Chondrocyte (in vitro differentiated cells): ENCODE measurements at regions not wholly inside any gene's neighbourhood (a gene's known extent, or its start where the extent isn't known, plus 50 kb on each side); places are given as distances from the start of the nearest gene placed in this dataset.
A peak's percentile ranks its signal among the peaks of the same experiment; 100 is the strongest.

Experiments used
- DNase-seq: peaks from one replicate; pipeline ENCODE4 v3.0.0; 2021; ENCODE audit warnings: mixed read lengths, low spot score
- H3K27ac Mint-ChIP-seq: one replicate; pipeline ENCODE4 v1.8.0; 2021; ENCODE audit warnings: mild to moderate bottlenecking, moderate library complexity, mixed read lengths; ENCODE audit not compliant: unreplicated experiment
- H3K27me3 Mint-ChIP-seq: 2 replicates; pipeline ENCODE4 v1.8.0; 2021; ENCODE audit warnings: low read depth, mixed read lengths
- H3K36me3 Mint-ChIP-seq: 2 replicates; pipeline ENCODE4 v1.8.0; 2021; ENCODE audit warnings: low read depth, mixed read lengths
- H3K4me1 Mint-ChIP-seq: 2 replicates; pipeline ENCODE4 v1.8.0; 2021; ENCODE audit warnings: low read depth, mild to moderate bottlenecking, mixed read lengths
- H3K4me3 Mint-ChIP-seq: one replicate; pipeline ENCODE4 v1.8.0; 2021; ENCODE audit warnings: mild to moderate bottlenecking, moderate library complexity, mixed read lengths; ENCODE audit not compliant: unreplicated experiment
- H3K9me3 Mint-ChIP-seq: 2 replicates; pipeline ENCODE4 v1.8.0; 2021; ENCODE audit warnings: low read depth, mixed read lengths
- TF ChIP-seq, protein P1 (sequence below): fragments of 200-600 bp; sonication (generic); IDR thresholded peaks from 2 replicates; pipeline ENCODE4 v1.5.0; 2021; ENCODE audit warnings: antibody characterized with exemption, mild to moderate bottlenecking, moderate library complexity

DNA sequence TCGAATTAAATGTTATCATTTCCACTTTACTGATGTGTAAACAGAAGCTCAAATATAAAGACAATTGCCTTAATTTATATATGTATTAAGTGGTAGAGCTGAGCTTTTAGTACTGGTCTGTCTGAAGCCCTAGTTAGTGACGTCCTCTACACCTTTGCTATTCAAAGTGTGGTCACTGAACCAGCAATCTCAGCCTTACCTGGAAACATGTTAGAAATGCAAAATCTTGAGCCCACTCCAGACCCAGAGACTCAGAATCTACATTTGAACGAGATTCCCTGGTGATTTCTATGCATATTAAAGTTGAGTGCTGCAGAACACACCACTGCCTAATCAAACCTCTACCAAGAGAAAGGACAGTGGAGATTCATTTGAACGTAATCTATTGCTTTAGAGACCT, 88.3 kb upstream of the MPDZ start:
- no peak for DNase-seq
- Mint-ChIP-seq H3K36me3 (no peaks in the 10 kb centered on the region), H3K9me3 (peaks cover 3% of the 10 kb centered on the region), H3K4me1 (peaks cover 16% of the 10 kb centered on the region), H3K4me3 (no peak overlapping the region), H3K27me3 (no peaks in the 10 kb centered on the region), H3K27ac (no peak overlapping the region)
- TF ChIP-seq, protein P1, sequence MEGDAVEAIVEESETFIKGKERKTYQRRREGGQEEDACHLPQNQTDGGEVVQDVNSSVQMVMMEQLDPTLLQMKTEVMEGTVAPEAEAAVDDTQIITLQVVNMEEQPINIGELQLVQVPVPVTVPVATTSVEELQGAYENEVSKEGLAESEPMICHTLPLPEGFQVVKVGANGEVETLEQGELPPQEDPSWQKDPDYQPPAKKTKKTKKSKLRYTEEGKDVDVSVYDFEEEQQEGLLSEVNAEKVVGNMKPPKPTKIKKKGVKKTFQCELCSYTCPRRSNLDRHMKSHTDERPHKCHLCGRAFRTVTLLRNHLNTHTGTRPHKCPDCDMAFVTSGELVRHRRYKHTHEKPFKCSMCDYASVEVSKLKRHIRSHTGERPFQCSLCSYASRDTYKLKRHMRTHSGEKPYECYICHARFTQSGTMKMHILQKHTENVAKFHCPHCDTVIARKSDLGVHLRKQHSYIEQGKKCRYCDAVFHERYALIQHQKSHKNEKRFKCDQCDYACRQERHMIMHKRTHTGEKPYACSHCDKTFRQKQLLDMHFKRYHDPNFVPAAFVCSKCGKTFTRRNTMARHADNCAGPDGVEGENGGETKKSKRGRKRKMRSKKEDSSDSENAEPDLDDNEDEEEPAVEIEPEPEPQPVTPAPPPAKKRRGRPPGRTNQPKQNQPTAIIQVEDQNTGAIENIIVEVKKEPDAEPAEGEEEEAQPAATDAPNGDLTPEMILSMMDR, result no peak

GRCh38 chr9:13364271-13365000, 84.9 kb upstream of the MPDZ start:
- no peaks in the 10 kb centered on the region for H3K27me3 Mint-ChIP-seq
- TF ChIP-seq, protein P1, result no peak
- H3K9me3 Mint-ChIP-seq, result no peaks in the 10 kb centered on the region
- no peak overlapping the region for H3K4me3 Mint-ChIP-seq
- no peak overlapping the region for H3K27ac Mint-ChIP-seq
- no peak for DNase-seq
- H3K4me1 Mint-ChIP-seq, result peaks cover 22% of the 10 kb centered on the region
- H3K36me3 Mint-ChIP-seq, result no peaks in the 10 kb centered on the region

- Mint-ChIP-seq H3K27ac (no peak overlapping the region), H3K27me3 (no peaks in the 10 kb centered on the region), H3K4me3 (no peak overlapping the region), H3K9me3 (no peaks in the 10 kb centered on the region), H3K4me1 (peaks cover 39% of the 10 kb centered on the region), H3K36me3 (no peaks in the 10 kb centered on the region)
- TF ChIP-seq, protein P1, result no peak
- no peak for DNase-seq
Measured at GRCh38 chr9:13361076-13361475, 81.6 kb upstream of the MPDZ start.

GRCh38 chr9:13360188-13360587, 80.7 kb upstream of the MPDZ start:
- H3K27me3 Mint-ChIP-seq, result no peaks in the 10 kb centered on the region
- H3K4me3 Mint-ChIP-seq, result no peak overlapping the region
- no peak overlapping the region for H3K27ac Mint-ChIP-seq
- H3K36me3 Mint-ChIP-seq, result no peaks in the 10 kb centered on the region
- no peak for DNase-seq
- TF ChIP-seq, protein P1, result no peak
- no peaks in the 10 kb centered on the region for H3K9me3 Mint-ChIP-seq
- peaks cover 39% of the 10 kb centered on the region for H3K4me1 Mint-ChIP-seq

- H3K4me3 Mint-ChIP-seq, result no peak overlapping the region
- no peak for DNase-seq
- TF ChIP-seq, protein P1, result no peak
- peaks cover 45% of the 10 kb centered on the region for H3K4me1 Mint-ChIP-seq
- peak overlapping the region; percentile 64 for H3K27ac Mint-ChIP-seq
- H3K27me3 Mint-ChIP-seq, result no peaks in the 10 kb centered on the region
- no peaks in the 10 kb centered on the region for H3K9me3 Mint-ChIP-seq
- no peaks in the 10 kb centered on the region for H3K36me3 Mint-ChIP-seq
Measured at GRCh38 chr9:13358128-13358527, 78.6 kb upstream of the MPDZ start.
